ENCODE measurements at regions not wholly inside any gene's neighbourhood (a gene's known extent, or its start where the extent isn't known, plus 50 kb on each side); places are given as distances from the start of the nearest gene placed in this dataset.
"Not testable (repeated sequence)": the region's sequence is repeated elsewhere in the genome, so short reads cannot be mapped to it uniquely, and the experiment has no call there.

GRCh38 chr6:152811785-152812184 lies 61.2 kb downstream of the VIP start:
- no peak for FAIRE-seq

GRCh38 chr6:152815230-152815872 lies 64.8 kb downstream of the VIP start:
- FAIRE-seq (no peak), DNase-seq (ENCODE audit: extremely low spot score, insufficient read length, low read depth) (no peak)

More at GRCh38 chr6:152811785-152812184, 61.2 kb downstream of the VIP start:
- DNase-seq (ENCODE audit: extremely low spot score, insufficient read length, low read depth), result no peak

- DNase-seq (ENCODE audit: extremely low spot score, insufficient read length, low read depth) (no peak), FAIRE-seq (no peak)
Observed at GRCh38 chr6:152816055-152816454, 65.5 kb downstream of the VIP start.

- FAIRE-seq (no peak), DNase-seq (ENCODE audit: extremely low spot score, insufficient read length, low read depth) (no peak)
Observed at GRCh38 chr6:152821525-152821924, 70.9 kb downstream of the VIP start.

GRCh38 chr6:152824666-152825065 lies 74.1 kb downstream of the VIP start:
- DNase-seq (ENCODE audit: extremely low spot score, insufficient read length, low read depth), result no peak

GRCh38 chr6:152828431-152828830 lies 77.8 kb downstream of the VIP start:
- DNase-seq (ENCODE audit: extremely low spot score, insufficient read length, low read depth) (no peak), FAIRE-seq (no peak)

More at GRCh38 chr6:152824666-152825065, 74.1 kb downstream of the VIP start:
- no peak for FAIRE-seq

GRCh38 chr6:152834366-152834765 lies 83.8 kb downstream of the VIP start:
- not testable (repeated sequence) for FAIRE-seq; DNase-seq (ENCODE audit: extremely low spot score, insufficient read length, low read depth)

- FAIRE-seq (no peak), DNase-seq (ENCODE audit: extremely low spot score, insufficient read length, low read depth) (no peak)
Observed at GRCh38 chr6:152836523-152836922, 85.9 kb downstream of the VIP start.

- FAIRE-seq (no peak), DNase-seq (ENCODE audit: extremely low spot score, insufficient read length, low read depth) (no peak)
Observed at GRCh38 chr6:152845421-152845820, 94.8 kb downstream of the VIP start.

GRCh38 chr6:152846825-152847224 lies 96.2 kb downstream of the VIP start:
- FAIRE-seq (no peak), DNase-seq (ENCODE audit: extremely low spot score, insufficient read length, low read depth) (no peak)

GRCh38 chr6:152848919-152849318 lies 98.3 kb downstream of the VIP start:
- DNase-seq (ENCODE audit: extremely low spot score, insufficient read length, low read depth) (no peak), FAIRE-seq (no peak)

GRCh38 chr6:152854086-152854795 lies 103.6 kb downstream of the VIP start:
- no peak for FAIRE-seq
- no peak for DNase-seq (ENCODE audit: extremely low spot score, insufficient read length, low read depth)

- no peak for DNase-seq (ENCODE audit: extremely low spot score, insufficient read length, low read depth)
- FAIRE-seq, result no peak
Observed at GRCh38 chr6:152858141-152858540, 107.5 kb downstream of the VIP start.

- FAIRE-seq, result no peak
Observed at GRCh38 chr6:152859225-152859624, 108.6 kb downstream of the VIP start.

GRCh38 chr6:152863618-152864326 lies 113.2 kb downstream of the VIP start:
- FAIRE-seq (peak; percentile 75), DNase-seq (ENCODE audit: extremely low spot score, insufficient read length, low read depth) (no peak)

More at GRCh38 chr6:152859225-152859624, 108.6 kb downstream of the VIP start:
- no peak for DNase-seq (ENCODE audit: extremely low spot score, insufficient read length, low read depth)

GRCh38 chr6:152874267-152874666 lies 108.6 kb downstream of the FBXO5 start:
- DNase-seq (ENCODE audit: extremely low spot score, insufficient read length, low read depth) (no peak), FAIRE-seq (no peak)

- no peak for FAIRE-seq
- no peak for DNase-seq (ENCODE audit: extremely low spot score, insufficient read length, low read depth)
Observed at GRCh38 chr6:152874846-152875568, 107.8 kb downstream of the FBXO5 start.

- no peak for FAIRE-seq
Observed at GRCh38 chr6:152879681-152880080, 103.2 kb downstream of the FBXO5 start.

GRCh38 chr6:152893187-152893586 lies 89.7 kb downstream of the FBXO5 start:
- no peak for FAIRE-seq
- DNase-seq (ENCODE audit: extremely low spot score, insufficient read length, low read depth), result no peak

More at GRCh38 chr6:152879681-152880080, 103.2 kb downstream of the FBXO5 start:
- DNase-seq (ENCODE audit: extremely low spot score, insufficient read length, low read depth), result no peak

GRCh38 chr6:152896923-152897322 lies 85.9 kb downstream of the FBXO5 start:
- DNase-seq (ENCODE audit: extremely low spot score, insufficient read length, low read depth) (no peak), FAIRE-seq (no peak)

Measured in GM18507 (cell line).